K562 (cell line): ENCODE measurements at regions not wholly inside any gene's neighbourhood (a gene's known extent, or its start where the extent isn't known, plus 50 kb on each side); places are given as distances from the start of the nearest gene placed in this dataset.

ENCODE experiments used
- ATAC-seq: fragments of 200-7000 bp; cut with Tn5 transposase; 3 replicates; pipeline ENCODE4 v1.9.1; 2020; ENCODE audit warnings: moderate library complexity
- BruUV-seq: library from RNA; stranded (reverse); fragments of 400-500 nt; replicated peaks from 2 replicates; lab custom pipeline; 2021; lab: Mats Ljungman, UMichigan
- CTCF ChIA-PET: fragments of 300-600 bp; formaldehyde crosslinking; extraction: SDS; loops from one replicate; lab custom pipeline; 2021; ENCODE audit warnings: low intra/inter-chr PET ratio; lab: Yijun Ruan, JAX
- POLR2A ChIA-PET: fragments of 300-600, 350-650 bp; sonication (Branson Sonifier 250); formaldehyde crosslinking; extraction: SDS; loops from one replicate; lab custom pipeline; 2021; ENCODE audit warnings: antibody characterized with exemption, inconsistent platforms; lab: Yijun Ruan, JAX
- DNase-seq, 4 experiments: peaks; one replicate each; pipeline versions ENCODE4 v3.0.0 to v3.0.0-alpha.2; 2011 to 2018; ENCODE audit warnings: low spot score in 3 of 4, mixed read lengths in 3 of 4; ENCODE audit errors: extremely low read depth in 1 of 4
- FAIRE-seq: peaks from 2 replicates; lab custom pipeline; 2011; peaks lifted over from hg19 to GRCh38; lab: Jason Lieb, UNC
- H2AFZ ChIP-seq: 2 replicates; pipeline ENCODE4 v1.6.0; 2011; ENCODE audit warnings: low read depth, low read length, control low read depth, inconsistent platforms
- H3K27ac ChIP-seq: fragments of 200-600 bp; 3 replicates; pipeline ENCODE4 v1.8.0; 2011; ENCODE audit warnings: low read depth, mild to moderate bottlenecking, control low read depth, inconsistent platforms, low read length, moderate library complexity, mixed read lengths; ENCODE audit errors: extremely low read depth
- H3K27me3 ChIP-seq, 2 experiments: fragments of 300-600 bp in 1 of 2; 2 replicates in 1 of 2; 3 replicates in 1 of 2; pipeline versions ENCODE4 v1.6.0 to v1.8.0; 2011; ENCODE audit warnings: inconsistent platforms in 2 of 2, low read length in 2 of 2, mild to moderate bottlenecking in 1 of 2, mixed read lengths in 1 of 2, moderate library complexity in 1 of 2; ENCODE audit not compliant: control insufficient read depth in 2 of 2, insufficient read depth in 2 of 2
- H3K36me3 ChIP-seq: fragments of 300-600 bp; 3 replicates; pipeline ENCODE4 v1.8.0; 2011; ENCODE audit warnings: mild to moderate bottlenecking, low read length, inconsistent platforms; ENCODE audit not compliant: control insufficient read depth, insufficient read depth
- H3K4me1 ChIP-seq, 2 experiments: fragments of 200-600 bp in 1 of 2; replicated peaks in 1 of 2; 2 replicates in 1 of 2; 3 replicates in 1 of 2; pipeline versions ENCODE4 v1.5.1 to v1.8.0; 2011; ENCODE audit warnings: inconsistent platforms in 2 of 2, low read length in 2 of 2, mild to moderate bottlenecking in 1 of 2, mixed read lengths in 1 of 2, moderate library complexity in 1 of 2; ENCODE audit not compliant: control insufficient read depth in 2 of 2, insufficient read depth in 2 of 2
- H3K4me2 ChIP-seq: 2 replicates; pipeline ENCODE4 v1.6.1; 2011; ENCODE audit warnings: low read length, control low read depth, inconsistent platforms, mixed read lengths; ENCODE audit not compliant: insufficient read depth
- H3K4me3 ChIP-seq: fragments of 200-600 bp; sonication (generic), shearing (Covaris generic); 2 replicates; pipeline ENCODE4 v1.5.1; 2016; ENCODE audit warnings: control low read depth, inconsistent platforms
- H3K79me2 ChIP-seq: fragments of 200-600 bp; 3 replicates; pipeline ENCODE4 v1.8.0; 2011; ENCODE audit warnings: low read length, inconsistent platforms; ENCODE audit not compliant: control insufficient read depth, insufficient read depth
- H3K9ac ChIP-seq, 2 experiments: 2 replicates each; pipeline versions ENCODE4 v1.6.0 to v1.6.1; 2011; ENCODE audit warnings: low read depth in 2 of 2, low read length in 2 of 2, control low read depth in 1 of 2, inconsistent platforms in 1 of 2, mild to moderate bottlenecking in 1 of 2, mixed read lengths in 1 of 2; ENCODE audit not compliant: insufficient read depth in 1 of 2
- H3K9me1 ChIP-seq: one replicate; pipeline ENCODE4 v1.6.0; 2011; ENCODE audit warnings: inconsistent platforms, mild to moderate bottlenecking, low read length, moderate library complexity; ENCODE audit not compliant: control insufficient read depth, insufficient read depth
- H3K9me3 ChIP-seq: replicated peaks from 2 replicates; pipeline ENCODE4 v1.5.1; 2011; ENCODE audit warnings: low read depth, low read length, inconsistent platforms; ENCODE audit not compliant: control insufficient read depth, insufficient read depth
- H4K20me1 ChIP-seq: replicated peaks from 2 replicates; pipeline ENCODE4 v1.6.1; 2011; ENCODE audit warnings: low read length, inconsistent platforms, mixed read lengths; ENCODE audit not compliant: control insufficient read depth, insufficient read depth
- CREB5 ChIP-seq: fragments of 250-450 bp; sonication (Bioruptor Pico); IDR thresholded peaks from 2 replicates; pipeline ENCODE4 v1.5.0; 2020; ENCODE audit warnings: mild to moderate bottlenecking
- GTF2E2 ChIP-seq: fragments of 200-800 bp; sonication (Bioruptor generic); IDR thresholded peaks from 2 replicates; pipeline ENCODE4 v1.6.1; 2016; ENCODE audit warnings: missing genetic modification characterization, missing compliant biosample characterization
- NEUROD1 ChIP-seq: fragments of 150-350 bp; IDR thresholded peaks from 2 replicates; pipeline ENCODE4 v1.6.1; 2014; ENCODE audit warnings: borderline replicate concordance, low read length, low read depth; ENCODE audit not compliant: partially characterized antibody
- SETDB1 ChIP-seq: IDR thresholded peaks from one replicate; pipeline ENCODE4 v1.6.1; 2012; ENCODE audit warnings: low read length, control low read depth, inconsistent platforms
- TCF3 ChIP-seq: sonication (generic); formaldehyde crosslinking; IDR thresholded peaks from 2 replicates; pipeline ENCODE4 v1.4.0; 2020; ENCODE audit warnings: mild to moderate bottlenecking, missing genetic modification reagents
- WGBS: fragments of 100-300 bp; shearing (Covaris generic); methylation state at CpG from one replicate; pipeline ENCODE4 v1.1.6; 2016; ENCODE audit warnings: low coverage, mixed read lengths; ENCODE audit not compliant: insufficient coverage; ENCODE audit errors: missing lambda C conversion rate; 5-methylcytosine and 5-hydroxymethylcytosine counted together
- in situ Hi-C: fragments of 300-500 bp; cut with MboI; formaldehyde crosslinking; loops from 4 replicates; pipeline ENCODE4 v1.15.0; 2018; ENCODE audit warnings: inconsistent platforms, mixed read lengths
- intact Hi-C: fragments of 100-400 bp; cut with micrococcal nuclease; formaldehyde crosslinking; loops from 2 replicates; pipeline ENCODE4 v1.14.2; 2022

- no peaks in the 10 kb centered on the region for H3K9me3 ChIP-seq
- H4K20me1 ChIP-seq: no peaks in the 10 kb centered on the region; the same call in 1 of the 2 replicates
- H3K9me1 ChIP-seq: no peaks in the 10 kb centered on the region
- ChIA-PET CTCF (no interaction called here), POLR2A (no interaction called here)
- no peaks in the 10 kb centered on the region for H3K4me1 ChIP-seq
- no peak overlapping the region for H3K9ac ChIP-seq
- H2AFZ ChIP-seq: no peak overlapping the region
- peaks cover 0 to 7% of the 10 kb centered on the region in 2 experiments; a peak in 1 of 5 replicates for H3K27me3 ChIP-seq
- DNase-seq (no peak), ATAC-seq (no peak), FAIRE-seq (no peak)
- in situ Hi-C loops (no loop called here), intact Hi-C loops (no loop called here)
- 6% methylated on average over 5 of the region's 6 CpGs for WGBS
- H3K79me2 ChIP-seq: no peaks in the 10 kb centered on the region
- TF ChIP-seq GTF2E2: no peak
- TF ChIP-seq SETDB1: no peak
- no peak for TF ChIP-seq TCF3 (CRISPR knock-in tag)
- no peak for TF ChIP-seq NEUROD1
- TF ChIP-seq CREB5 (CRISPR knock-in tag): no peak
- no peak overlapping the region for H3K4me2 ChIP-seq
- H3K4me3 ChIP-seq: no peak overlapping the region
- BruUV-seq: no TSS peak
- no peaks in the 10 kb centered on the region for H3K36me3 ChIP-seq
- H3K27ac ChIP-seq: no peak overlapping the region
These were observed 507.2 kb downstream of the TBC1D22A start for GRCh38 chr22:47269516-47270088.
